HEK293 (cell line): ENCODE measurements at regions not wholly inside any gene's neighbourhood (a gene's known extent, or its start where the extent isn't known, plus 50 kb on each side); places are given as distances from the start of the nearest gene placed in this dataset.

Experiments
- CTCF ChIA-PET: fragments of 350-600 bp; formaldehyde crosslinking; extraction: SDS; loops from one replicate; lab custom pipeline; 2021; ENCODE audit warnings: antibody characterized with exemption; lab: Yijun Ruan, JAX
- POLR2A ChIA-PET: fragments of 300-600 bp; formaldehyde crosslinking; extraction: SDS; loops from one replicate; lab custom pipeline; 2020; ENCODE audit warnings: antibody characterized with exemption, inconsistent platforms; lab: Yijun Ruan, JAX
- H3K27ac ChIP-seq: fragments of 200-500 bp; sonication (Bioruptor generic); 2 replicates; pipeline ENCODE4 v1.5.1; 2014; ENCODE audit warnings: low read depth, low read length, control low read depth, inconsistent platforms; ENCODE audit errors: extremely low read depth
- H3K36me3 ChIP-seq, 2 experiments: fragments of 200-500 bp in 1 of 2; sonication (Bioruptor generic) in 1 of 2; 1 replicate in 1 of 2; 2 replicates in 1 of 2; pipeline ENCODE4 v1.5.1; 2014 to 2017; ENCODE audit warnings: inconsistent platforms in 2 of 2, low read length in 2 of 2; ENCODE audit not compliant: control insufficient read depth in 2 of 2, insufficient read depth in 1 of 2
- H3K4me1 ChIP-seq: fragments of 200-500 bp; sonication (Bioruptor generic); 2 replicates; pipeline ENCODE4 v1.5.1; 2014; ENCODE audit warnings: mild to moderate bottlenecking, low read length, inconsistent platforms; ENCODE audit not compliant: control insufficient read depth, insufficient read depth
- H3K4me3 ChIP-seq: 2 replicates; pipeline ENCODE4 v1.5.1; 2011; ENCODE audit warnings: low read depth, mild to moderate bottlenecking, control low read depth, low read length, moderate library complexity
- H3K9me3 ChIP-seq: fragments of 200-500 bp; sonication (Bioruptor generic); 2 replicates; pipeline ENCODE4 v1.5.1; 2014; ENCODE audit warnings: low read depth, low read length, inconsistent platforms; ENCODE audit not compliant: control insufficient read depth, insufficient read depth
- GLI2 ChIP-seq: fragments of 450-650 bp; formaldehyde crosslinking; IDR thresholded peaks from 2 replicates; pipeline ENCODE4; 2017; ENCODE audit warnings: missing biosample characterization, missing genetic modification characterization, low read depth, borderline replicate concordance
- GLI4 ChIP-seq: fragments of 450-650 bp; formaldehyde crosslinking; IDR thresholded peaks from 2 replicates; pipeline ENCODE4 v1.5.1; 2016; ENCODE audit warnings: missing biosample characterization, missing genetic modification characterization
- GLIS2 ChIP-seq: fragments of 450-650 bp; formaldehyde crosslinking; IDR thresholded peaks from 2 replicates; pipeline ENCODE4 v1.5.1; 2016; ENCODE audit warnings: missing biosample characterization, missing genetic modification characterization
- IKZF3 ChIP-seq: fragments of 450-650 bp; IDR thresholded peaks from 2 replicates; pipeline ENCODE4 v1.5.0; 2018; ENCODE audit warnings: missing biosample characterization, mild to moderate bottlenecking, missing genetic modification characterization, moderate library complexity
- KLF1 ChIP-seq: fragments of 450-650 bp; formaldehyde crosslinking; IDR thresholded peaks from 2 replicates; pipeline ENCODE4 v1.5.1; 2016; ENCODE audit warnings: missing biosample characterization, missing genetic modification characterization
- SCRT2 ChIP-seq: fragments of 450-650 bp; formaldehyde crosslinking; IDR thresholded peaks from 2 replicates; pipeline ENCODE4 v1.5.1; 2016; ENCODE audit warnings: missing biosample characterization, missing genetic modification characterization
- SETDB1 ChIP-seq: IDR thresholded peaks from one replicate; pipeline ENCODE4 v1.6.1; 2017; ENCODE audit warnings: mild to moderate bottlenecking, low read length, moderate library complexity, mixed read lengths; ENCODE audit not compliant: insufficient read length
- SP2 ChIP-seq: fragments of 450-650 bp; formaldehyde crosslinking; IDR thresholded peaks from 2 replicates; pipeline ENCODE4 v1.5.1; 2016; ENCODE audit warnings: missing biosample characterization, missing genetic modification characterization
- ZBTB20 ChIP-seq: fragments of 450-650 bp; formaldehyde crosslinking; IDR thresholded peaks from 2 replicates; pipeline ENCODE4 v1.5.1; 2016; ENCODE audit warnings: missing biosample characterization, missing genetic modification characterization
- ZBTB48 ChIP-seq: fragments of 450-650 bp; formaldehyde crosslinking; IDR thresholded peaks from 2 replicates; pipeline ENCODE4 v1.5.1; 2016; ENCODE audit warnings: missing biosample characterization, missing genetic modification characterization
- ZBTB7A ChIP-seq: fragments of 450-650 bp; formaldehyde crosslinking; IDR thresholded peaks from 2 replicates; pipeline ENCODE4 v1.5.1; 2016; ENCODE audit warnings: low read depth, missing biosample characterization, missing genetic modification characterization
- ZNF10 ChIP-seq: fragments of 450-650 bp; formaldehyde crosslinking; IDR thresholded peaks from 2 replicates; pipeline ENCODE4 v1.5.1; 2017; ENCODE audit warnings: missing biosample characterization, missing genetic modification characterization
- ZNF174 ChIP-seq: fragments of 450-650 bp; formaldehyde crosslinking; IDR thresholded peaks from 2 replicates; pipeline ENCODE4 v1.5.0; 2017; ENCODE audit warnings: missing biosample characterization, mild to moderate bottlenecking, missing genetic modification characterization
- ZNF24 ChIP-seq: fragments of 450-650 bp; formaldehyde crosslinking; IDR thresholded peaks from 2 replicates; pipeline ENCODE4 v1.5.1; 2016; ENCODE audit warnings: missing biosample characterization, missing genetic modification characterization
- ZNF404 ChIP-seq: fragments of 450-650 bp; formaldehyde crosslinking; IDR thresholded peaks from 2 replicates; pipeline ENCODE4 v1.5.1; 2017; ENCODE audit warnings: missing biosample characterization, missing genetic modification characterization
- ZNF544 ChIP-seq: fragments of 450-650 bp; formaldehyde crosslinking; IDR thresholded peaks from 2 replicates; pipeline ENCODE4 v1.5.0; 2017; ENCODE audit warnings: missing biosample characterization, missing genetic modification characterization
- TF ChIP-seq, protein P1 (sequence below): fragments of 450-650 bp; formaldehyde crosslinking; IDR thresholded peaks from 2 replicates; pipeline ENCODE4 v1.5.1; 2016; ENCODE audit warnings: missing biosample characterization, missing genetic modification characterization
- TF ChIP-seq, protein P2 (sequence below): fragments of 450-650 bp; formaldehyde crosslinking; IDR thresholded peaks from 2 replicates; pipeline ENCODE4 v1.5.1; 2017; ENCODE audit warnings: missing biosample characterization, missing genetic modification characterization
- TF ChIP-seq, protein P3 (sequence below): fragments of 450-650 bp; formaldehyde crosslinking; IDR thresholded peaks from 2 replicates; pipeline ENCODE4 v1.5.1; 2017; ENCODE audit warnings: missing biosample characterization, missing genetic modification characterization

DNA sequence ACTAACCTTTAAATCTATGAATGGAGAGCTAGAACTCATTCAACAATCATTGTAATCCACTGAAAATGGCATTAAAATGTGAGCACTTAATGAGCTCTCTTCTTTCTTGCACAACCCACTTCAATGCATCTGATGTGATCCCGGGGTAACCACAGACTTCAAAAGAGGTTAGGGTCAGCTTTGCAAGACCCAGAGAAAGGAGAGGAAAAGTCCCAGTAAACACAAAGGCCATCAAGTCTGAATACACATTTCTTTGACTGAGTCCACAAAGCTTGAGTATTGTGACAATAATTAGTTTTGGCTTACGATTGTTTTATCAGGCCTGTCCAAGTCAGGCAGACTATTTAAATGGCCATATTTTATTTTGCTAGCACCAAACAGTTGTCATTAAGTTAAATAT lies 148.8 kb upstream of the ZNF608 start:
- Histone ChIP-seq H3K27ac (no peak overlapping the region), H3K4me3 (no peak overlapping the region), H3K4me1 (peaks cover 3% of the 10 kb centered on the region; the same call in 1 of the 2 replicates), H3K9me3 (no peaks in the 10 kb centered on the region), H3K36me3 (no peaks in the 10 kb centered on the region)
- ChIA-PET POLR2A (no interaction called here), CTCF (interaction anchor here (0.6 kb wide), 1 partner anchor 515 kb away, joined by 6 read pairs; no protein-coding TSS in a partner anchor)
- TF ChIP-seq KLF1 (tag by site-specific recombination) (no peak), ZNF10 (tag by site-specific recombination) (no peak), SCRT2 (no peak), GLI4 (tag by site-specific recombination) (no peak), SP2 (tag by site-specific recombination) (no peak), IKZF3 (tag by site-specific recombination) (no peak), SETDB1 (no peak), ZNF404 (tag by site-specific recombination) (no peak), ZNF174 (tag by site-specific recombination) (no peak), ZBTB7A (tag by site-specific recombination) (no peak), ZNF24 (tag by site-specific recombination) (no peak), GLIS2 (no peak), GLI2 (tag by site-specific recombination) (no peak), ZNF544 (no peak)
- TF ChIP-seq, protein P1, sequence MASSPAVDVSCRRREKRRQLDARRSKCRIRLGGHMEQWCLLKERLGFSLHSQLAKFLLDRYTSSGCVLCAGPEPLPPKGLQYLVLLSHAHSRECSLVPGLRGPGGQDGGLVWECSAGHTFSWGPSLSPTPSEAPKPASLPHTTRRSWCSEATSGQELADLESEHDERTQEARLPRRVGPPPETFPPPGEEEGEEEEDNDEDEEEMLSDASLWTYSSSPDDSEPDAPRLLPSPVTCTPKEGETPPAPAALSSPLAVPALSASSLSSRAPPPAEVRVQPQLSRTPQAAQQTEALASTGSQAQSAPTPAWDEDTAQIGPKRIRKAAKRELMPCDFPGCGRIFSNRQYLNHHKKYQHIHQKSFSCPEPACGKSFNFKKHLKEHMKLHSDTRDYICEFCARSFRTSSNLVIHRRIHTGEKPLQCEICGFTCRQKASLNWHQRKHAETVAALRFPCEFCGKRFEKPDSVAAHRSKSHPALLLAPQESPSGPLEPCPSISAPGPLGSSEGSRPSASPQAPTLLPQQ (tag by site-specific recombination) = no peak
- TF ChIP-seq, protein P2, sequence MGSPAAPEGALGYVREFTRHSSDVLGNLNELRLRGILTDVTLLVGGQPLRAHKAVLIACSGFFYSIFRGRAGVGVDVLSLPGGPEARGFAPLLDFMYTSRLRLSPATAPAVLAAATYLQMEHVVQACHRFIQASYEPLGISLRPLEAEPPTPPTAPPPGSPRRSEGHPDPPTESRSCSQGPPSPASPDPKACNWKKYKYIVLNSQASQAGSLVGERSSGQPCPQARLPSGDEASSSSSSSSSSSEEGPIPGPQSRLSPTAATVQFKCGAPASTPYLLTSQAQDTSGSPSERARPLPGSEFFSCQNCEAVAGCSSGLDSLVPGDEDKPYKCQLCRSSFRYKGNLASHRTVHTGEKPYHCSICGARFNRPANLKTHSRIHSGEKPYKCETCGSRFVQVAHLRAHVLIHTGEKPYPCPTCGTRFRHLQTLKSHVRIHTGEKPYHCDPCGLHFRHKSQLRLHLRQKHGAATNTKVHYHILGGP (tag by site-specific recombination) = no peak
- TF ChIP-seq, protein P3, sequence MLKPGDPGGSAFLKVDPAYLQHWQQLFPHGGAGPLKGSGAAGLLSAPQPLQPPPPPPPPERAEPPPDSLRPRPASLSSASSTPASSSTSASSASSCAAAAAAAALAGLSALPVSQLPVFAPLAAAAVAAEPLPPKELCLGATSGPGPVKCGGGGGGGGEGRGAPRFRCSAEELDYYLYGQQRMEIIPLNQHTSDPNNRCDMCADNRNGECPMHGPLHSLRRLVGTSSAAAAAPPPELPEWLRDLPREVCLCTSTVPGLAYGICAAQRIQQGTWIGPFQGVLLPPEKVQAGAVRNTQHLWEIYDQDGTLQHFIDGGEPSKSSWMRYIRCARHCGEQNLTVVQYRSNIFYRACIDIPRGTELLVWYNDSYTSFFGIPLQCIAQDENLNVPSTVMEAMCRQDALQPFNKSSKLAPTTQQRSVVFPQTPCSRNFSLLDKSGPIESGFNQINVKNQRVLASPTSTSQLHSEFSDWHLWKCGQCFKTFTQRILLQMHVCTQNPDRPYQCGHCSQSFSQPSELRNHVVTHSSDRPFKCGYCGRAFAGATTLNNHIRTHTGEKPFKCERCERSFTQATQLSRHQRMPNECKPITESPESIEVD (tag by site-specific recombination) = no peak

GRCh38 chr5:124901081-124901480 lies 154.6 kb upstream of the ZNF608 start:
- 0 out of 2 replicates have a peak, but pooled peaks have one; percentile 35 for TF ChIP-seq ZBTB48 (tag by site-specific recombination)
- peak; percentile 38; the same call in 1 of the 2 replicates for TF ChIP-seq ZBTB20 (tag by site-specific recombination)
- TF ChIP-seq SCRT2 = no peak
- Histone ChIP-seq H3K9me3 (no peaks in the 10 kb centered on the region), H3K27ac (no peak overlapping the region), H3K4me1 (peaks cover 30% of the 10 kb centered on the region), H3K36me3 (no peaks in the 10 kb centered on the region), H3K4me3 (no peak overlapping the region)
- ChIA-PET POLR2A (no interaction called here), CTCF (no interaction called here)
